Stomach smooth muscle (tissue), 2 donors: ENCODE measurements at regions not wholly inside any gene's neighbourhood (a gene's known extent, or its start where the extent isn't known, plus 50 kb on each side); places are given as distances from the start of the nearest gene placed in this dataset.

Source experiments
- H3K27ac ChIP-seq: one replicate; pipeline ENCODE4 v1.7.0; 2013; ENCODE audit warnings: mild to moderate bottlenecking, low read length, inconsistent platforms
- H3K27me3 ChIP-seq, 2 donors: one replicate each; pipeline ENCODE4 v1.7.0; 2013; ENCODE audit warnings: low read length in 2 of 2; ENCODE audit not compliant: insufficient read depth in 2 of 2, control insufficient read depth in 1 of 2
- H3K36me3 ChIP-seq, 2 donors: one replicate each; pipeline ENCODE4 v1.7.0; 2013; ENCODE audit warnings: low read length in 2 of 2; ENCODE audit not compliant: control insufficient read depth in 2 of 2, insufficient read depth in 2 of 2
- H3K4me1 ChIP-seq: one replicate; pipeline ENCODE4 v1.7.0; 2013; ENCODE audit warnings: low read length; ENCODE audit not compliant: control insufficient read depth, insufficient read depth
- H3K4me3 ChIP-seq, 2 donors: one replicate each; pipeline ENCODE4 v1.7.0; 2013; ENCODE audit warnings: low read length in 2 of 2
- H3K9ac ChIP-seq, 2 donors: one replicate each; pipeline ENCODE4 v1.7.0; 2013; ENCODE audit warnings: low read length in 2 of 2, mild to moderate bottlenecking in 1 of 2
- H3K9me3 ChIP-seq, 2 donors: one replicate each; pipeline ENCODE4 v1.7.0; 2013; ENCODE audit warnings: low read length in 2 of 2; ENCODE audit not compliant: control insufficient read depth in 2 of 2
- donor health status: healthy.
- donor health status: Pancreatic carcinoma.

GRCh38 chr4:17094876-17095210 lies 196.4 kb upstream of the LDB2 start:
- H3K9ac ChIP-seq, result no peak overlapping the region
- H3K4me3 ChIP-seq, result no peak overlapping the region
- H3K27me3 ChIP-seq, result no peaks in the 10 kb centered on the region
- no peaks in the 10 kb centered on the region for H3K9me3 ChIP-seq
- H3K36me3 ChIP-seq, result no peaks in the 10 kb centered on the region
- peaks cover 3% of the 10 kb centered on the region for H3K4me1 ChIP-seq
- H3K27ac ChIP-seq, result no peak overlapping the region

GRCh38 chr4:17094159-17094875 lies 195.9 kb upstream of the LDB2 start:
- H3K27ac ChIP-seq, result no peak overlapping the region
- H3K27me3 ChIP-seq, result no peaks in the 10 kb centered on the region
- H3K4me3 ChIP-seq, result no peak overlapping the region
- H3K36me3 ChIP-seq, result no peaks in the 10 kb centered on the region
- H3K9me3 ChIP-seq, result no peaks in the 10 kb centered on the region
- no peak overlapping the region for H3K9ac ChIP-seq
- H3K4me1 ChIP-seq, result peaks cover 3% of the 10 kb centered on the region

- H3K4me1 ChIP-seq, result peaks cover 3% of the 10 kb centered on the region
- no peaks in the 10 kb centered on the region for H3K36me3 ChIP-seq
- H3K9me3 ChIP-seq, result no peaks in the 10 kb centered on the region
- H3K4me3 ChIP-seq, result no peak overlapping the region
- H3K27ac ChIP-seq, result no peak overlapping the region
- no peak overlapping the region for H3K9ac ChIP-seq
- no peaks in the 10 kb centered on the region for H3K27me3 ChIP-seq
These were observed 195.0 kb upstream of the LDB2 start for GRCh38 chr4:17093481-17093880.

GRCh38 chr4:17092736-17093437 lies 194.4 kb upstream of the LDB2 start:
- Histone ChIP-seq H3K27me3 (no peaks in the 10 kb centered on the region), H3K9me3 (no peaks in the 10 kb centered on the region), H3K4me3 (no peak overlapping the region), H3K9ac (no peak overlapping the region), H3K27ac (no peak overlapping the region), H3K36me3 (no peaks in the 10 kb centered on the region), H3K4me1 (peaks cover 3% of the 10 kb centered on the region)

- peaks cover 3% of the 10 kb centered on the region for H3K4me1 ChIP-seq
- H3K9me3 ChIP-seq, result no peaks in the 10 kb centered on the region
- no peaks in the 10 kb centered on the region for H3K36me3 ChIP-seq
- H3K27ac ChIP-seq, result no peak overlapping the region
- H3K4me3 ChIP-seq, result no peak overlapping the region
- H3K9ac ChIP-seq, result no peak overlapping the region
- no peaks in the 10 kb centered on the region for H3K27me3 ChIP-seq
These were observed 192.7 kb upstream of the LDB2 start for GRCh38 chr4:17091104-17091503.

- H3K9ac ChIP-seq, result no peak overlapping the region
- no peaks in the 10 kb centered on the region for H3K9me3 ChIP-seq
- peaks cover 3% of the 10 kb centered on the region for H3K4me1 ChIP-seq
- no peak overlapping the region for H3K27ac ChIP-seq
- no peaks in the 10 kb centered on the region for H3K27me3 ChIP-seq
- H3K4me3 ChIP-seq, result no peak overlapping the region
- H3K36me3 ChIP-seq, result no peaks in the 10 kb centered on the region
These were observed 191.6 kb upstream of the LDB2 start for GRCh38 chr4:17090063-17090462.

GRCh38 chr4:17085416-17085815 lies 187.0 kb upstream of the LDB2 start:
- Histone ChIP-seq H3K9ac (no peak overlapping the region), H3K27me3 (no peaks in the 10 kb centered on the region), H3K4me1 (no peaks in the 10 kb centered on the region), H3K36me3 (no peaks in the 10 kb centered on the region), H3K4me3 (no peak overlapping the region), H3K9me3 (no peaks in the 10 kb centered on the region), H3K27ac (no peak overlapping the region)

GRCh38 chr4:17082186-17082585 lies 183.7 kb upstream of the LDB2 start:
- no peak overlapping the region for H3K4me3 ChIP-seq
- H3K9me3 ChIP-seq, result no peaks in the 10 kb centered on the region
- no peak overlapping the region for H3K9ac ChIP-seq
- H3K36me3 ChIP-seq, result no peaks in the 10 kb centered on the region
- no peaks in the 10 kb centered on the region for H3K4me1 ChIP-seq
- no peak overlapping the region for H3K27ac ChIP-seq
- no peaks in the 10 kb centered on the region for H3K27me3 ChIP-seq

- no peaks in the 10 kb centered on the region for H3K36me3 ChIP-seq
- H3K27me3 ChIP-seq, result no peaks in the 10 kb centered on the region
- no peaks in the 10 kb centered on the region for H3K9me3 ChIP-seq
- no peak overlapping the region for H3K9ac ChIP-seq
- no peaks in the 10 kb centered on the region for H3K4me1 ChIP-seq
- H3K27ac ChIP-seq, result no peak overlapping the region
- H3K4me3 ChIP-seq, result no peak overlapping the region
These were observed 182.7 kb upstream of the LDB2 start for GRCh38 chr4:17081179-17081578.

GRCh38 chr4:17077105-17077504 lies 178.7 kb upstream of the LDB2 start:
- no peak overlapping the region for H3K27ac ChIP-seq
- H3K9ac ChIP-seq, result no peak overlapping the region
- H3K4me3 ChIP-seq, result no peak overlapping the region
- no peaks in the 10 kb centered on the region for H3K36me3 ChIP-seq
- no peaks in the 10 kb centered on the region for H3K4me1 ChIP-seq
- H3K27me3 ChIP-seq, result no peaks in the 10 kb centered on the region
- H3K9me3 ChIP-seq, result no peaks in the 10 kb centered on the region

GRCh38 chr4:17072483-17072882 lies 174.0 kb upstream of the LDB2 start:
- Histone ChIP-seq H3K4me1 (peaks cover 3% of the 10 kb centered on the region), H3K9me3 (no peaks in the 10 kb centered on the region), H3K36me3 (no peaks in the 10 kb centered on the region), H3K9ac (no peak overlapping the region), H3K27me3 (no peaks in the 10 kb centered on the region), H3K4me3 (no peak overlapping the region), H3K27ac (no peak overlapping the region)
